NCI-H82 treated with DMSO at 0.1 percent for 48 hours (cell line): ENCODE measurements at regions not wholly inside any gene's neighbourhood (a gene's known extent, or its start where the extent isn't known, plus 50 kb on each side); places are given as distances from the start of the nearest gene placed in this dataset.
"Not testable (repeated sequence)": the region's sequence is repeated elsewhere in the genome, so short reads cannot be mapped to it uniquely, and the experiment has no call there.

Experiments
- DNase-seq: peaks from one replicate; lab custom pipeline; 2025; ENCODE audit not compliant: unreplicated experiment; lab: John Stamatoyannopoulos, UW

DNA sequence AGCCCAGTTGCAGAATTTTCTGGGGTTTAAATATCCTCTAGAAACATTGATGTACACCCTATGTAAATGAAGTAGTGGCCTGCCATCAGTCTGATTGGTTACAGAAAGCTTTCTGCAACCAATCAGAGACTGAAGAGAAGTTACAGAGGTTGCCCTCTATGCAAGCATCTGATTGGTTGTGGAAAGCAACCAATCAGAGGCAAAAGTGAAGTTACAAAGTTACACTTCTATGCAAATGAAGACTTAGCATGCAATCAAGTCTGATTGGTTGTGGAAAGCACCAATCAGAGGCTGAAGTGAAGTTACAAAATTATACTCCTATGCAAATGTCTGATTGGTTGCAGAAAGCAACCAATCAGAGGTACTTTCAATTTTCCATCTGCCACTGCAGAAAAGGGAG, 51.9 kb upstream of the USP9X start:
- DNase-seq: no peak

DNA sequence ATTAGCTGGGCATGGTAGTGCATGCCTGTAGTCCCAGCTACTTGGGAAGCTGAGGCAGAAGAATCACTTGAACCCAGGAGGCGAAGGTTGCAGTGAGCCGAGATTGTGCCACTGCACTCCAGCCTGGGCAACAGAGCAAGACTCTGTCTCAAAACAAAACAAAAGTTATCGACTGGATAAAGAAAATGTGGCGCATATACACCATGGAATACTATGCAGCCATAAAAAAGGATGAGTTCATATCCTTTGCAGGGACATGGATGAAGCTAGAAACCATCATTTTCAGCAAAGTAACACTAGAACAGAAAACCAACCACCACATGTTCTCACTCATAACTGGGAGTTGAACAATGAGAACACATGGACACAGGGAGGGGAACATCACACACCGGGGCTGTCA, 50.3 kb upstream of the USP9X start:
- not testable (repeated sequence) for DNase-seq
